Keratinocyte (primary cell): ENCODE measurements at regions not wholly inside any gene's neighbourhood (a gene's known extent, or its start where the extent isn't known, plus 50 kb on each side); places are given as distances from the start of the nearest gene placed in this dataset.

Source experiments
- DNase-seq: peaks from one replicate; pipeline ENCODE4 v3.0.0-alpha.2; 2011; ENCODE audit warnings: low read depth, missing footprints, low spot score
- FAIRE-seq: peaks from 2 replicates; lab custom pipeline; 2011; peaks lifted over from hg19 to GRCh38; lab: Jason Lieb, UNC
- H2AFZ ChIP-seq: 2 replicates; pipeline ENCODE4 v1.6.0; 2012; ENCODE audit warnings: low read length, control low read depth, inconsistent platforms; ENCODE audit not compliant: control insufficient read depth
- H3K27ac ChIP-seq: 2 replicates; pipeline ENCODE4 v1.5.1; 2011; ENCODE audit warnings: low read length; ENCODE audit not compliant: control insufficient read depth, insufficient read depth
- H3K27me3 ChIP-seq: 3 replicates; pipeline ENCODE4 v1.6.0; 2011; ENCODE audit warnings: low read length; ENCODE audit not compliant: control insufficient read depth, insufficient read depth; ENCODE audit errors: extremely low read depth
- H3K36me3 ChIP-seq, 2 experiments: 2 replicates in 1 of 2; 3 replicates in 1 of 2; pipeline ENCODE4 v1.5.1; 2011; ENCODE audit warnings: low read length in 2 of 2, mild to moderate bottlenecking in 1 of 2; ENCODE audit not compliant: control insufficient read depth in 2 of 2, insufficient read depth in 2 of 2; ENCODE audit errors: extremely low read depth in 1 of 2
- H3K4me1 ChIP-seq: 3 replicates; pipeline ENCODE4 v1.5.1; 2011; ENCODE audit warnings: low read length; ENCODE audit not compliant: control insufficient read depth, insufficient read depth; ENCODE audit errors: extremely low read depth
- H3K4me2 ChIP-seq: 3 replicates; pipeline ENCODE4 v1.6.0; 2011; ENCODE audit warnings: low read depth, low read length; ENCODE audit not compliant: control insufficient read depth, insufficient read depth; ENCODE audit errors: extremely low read depth
- H3K4me3 ChIP-seq, 3 experiments: fragments of 200-600 bp in 1 of 3; sonication (generic) in 1 of 3; 2 replicates in 2 of 3; 3 replicates in 1 of 3; pipeline ENCODE4 v1.5.1; 2011 to 2016; ENCODE audit warnings: low read length in 3 of 3, mild to moderate bottlenecking in 3 of 3, control low read depth in 2 of 3, inconsistent platforms in 1 of 3, low read depth in 1 of 3, mixed read lengths in 1 of 3, mixed run types in 1 of 3, moderate library complexity in 1 of 3; ENCODE audit not compliant: control insufficient read depth in 2 of 3, insufficient read depth in 2 of 3; ENCODE audit errors: extremely low read depth in 1 of 3
- H3K79me2 ChIP-seq: 2 replicates; pipeline ENCODE4 v1.6.0; 2012; ENCODE audit warnings: low read length; ENCODE audit not compliant: control insufficient read depth, insufficient read depth
- H3K9ac ChIP-seq: 3 replicates; pipeline ENCODE4 v1.6.0; 2011; ENCODE audit warnings: low read length; ENCODE audit not compliant: control insufficient read depth, insufficient read depth; ENCODE audit errors: extremely low read depth
- H3K9me1 ChIP-seq: 3 replicates; pipeline ENCODE4 v1.6.0; 2011; ENCODE audit warnings: low read length; ENCODE audit not compliant: control insufficient read depth, insufficient read depth; ENCODE audit errors: extremely low read depth
- H3K9me3 ChIP-seq: 2 replicates; pipeline ENCODE4 v1.5.1; 2012; ENCODE audit warnings: low read depth, low read length; ENCODE audit not compliant: control insufficient read depth
- H4K20me1 ChIP-seq: 3 replicates; pipeline ENCODE4 v1.6.0; 2011; ENCODE audit warnings: low read length; ENCODE audit not compliant: control insufficient read depth, insufficient read depth; ENCODE audit errors: extremely low read depth
- CTCF ChIP-seq, 3 experiments: IDR thresholded peaks in 1 of 3; conservative IDR thresholded peaks in 1 of 3; optimal IDR thresholded peaks in 1 of 3; 2 replicates in 2 of 3; 3 replicates in 1 of 3; pipeline versions ENCODE3 to v1.5.1; 2011; ENCODE audit warnings: low read length in 3 of 3, mild to moderate bottlenecking in 3 of 3, moderate library complexity in 2 of 3, control low read depth in 1 of 3, inconsistent platforms in 1 of 3; ENCODE audit not compliant: insufficient read depth in 2 of 3; ENCODE audit errors: extremely low read depth in 1 of 3
- EZH2 ChIP-seq: IDR thresholded peaks from one replicate; pipeline ENCODE4 v1.6.1; 2012; ENCODE audit warnings: inconsistent platforms, mild to moderate bottlenecking, low read length, moderate library complexity
- dilution Hi-C: fragments of 300-500 bp; cut with MboI; formaldehyde crosslinking; loops from one replicate; pipeline ENCODE4 v1.7.0; 2020; ENCODE audit warnings: low sequenced_read_pairs; ENCODE audit not compliant: extremely low pct_ligation_motif_present

- no peak for TF ChIP-seq EZH2
- no peak for TF ChIP-seq CTCF (optimal IDR thresholded peaks at IDR 0.05 in 1 of 3, IDR thresholded peaks at IDR 0.05 in 1 of 3, conservative IDR thresholded peaks at IDR 0.05 in 1 of 3; ENCODE audit: extremely low read depth in 1 of 3, insufficient read depth in 2 of 3, low read length in 3 of 3)
- no peaks in the 10 kb centered on the region for H3K79me2 ChIP-seq
- FAIRE-seq (no peak), DNase-seq (no peak)
- no peak overlapping the region for H3K4me2 ChIP-seq
- H3K9me1 ChIP-seq, result no peaks in the 10 kb centered on the region
- no peaks in the 10 kb centered on the region for H3K27me3 ChIP-seq
- H3K27ac ChIP-seq, result no peak overlapping the region
- H2AFZ ChIP-seq, result no peak overlapping the region
- no peaks in the 10 kb centered on the region for H3K4me1 ChIP-seq
- no peak overlapping the region for H3K4me3 ChIP-seq
- no peaks in the 10 kb centered on the region for H4K20me1 ChIP-seq
- H3K9me3 ChIP-seq, result no peaks in the 10 kb centered on the region
- dilution Hi-C loops, result no loop called here
- no peaks in the 10 kb centered on the region for H3K36me3 ChIP-seq
- H3K9ac ChIP-seq, result no peak overlapping the region
Observed at GRCh38 chr3:81307221-81307620, 454.2 kb downstream of the GBE1 start.

GRCh38 chr3:81303321-81303720, 458.1 kb downstream of the GBE1 start:
- DNase-seq, result no peak
- H3K27ac ChIP-seq, result no peak overlapping the region
- H2AFZ ChIP-seq, result no peak overlapping the region
- dilution Hi-C loops, result no loop called here
- H3K36me3 ChIP-seq, result no peaks in the 10 kb centered on the region
- no peak overlapping the region for H3K4me2 ChIP-seq
- H3K9me3 ChIP-seq, result no peaks in the 10 kb centered on the region
- no peaks in the 10 kb centered on the region for H4K20me1 ChIP-seq
- TF ChIP-seq EZH2 (no peak), CTCF (optimal IDR thresholded peaks at IDR 0.05 in 1 of 3, IDR thresholded peaks at IDR 0.05 in 1 of 3, conservative IDR thresholded peaks at IDR 0.05 in 1 of 3; ENCODE audit: extremely low read depth in 1 of 3, insufficient read depth in 2 of 3, low read length in 3 of 3) (no peak)
- H3K4me3 ChIP-seq, result no peak overlapping the region
- H3K9ac ChIP-seq, result no peak overlapping the region
- no peaks in the 10 kb centered on the region for H3K4me1 ChIP-seq
- no peak for FAIRE-seq
- no peaks in the 10 kb centered on the region for H3K27me3 ChIP-seq
- no peaks in the 10 kb centered on the region for H3K79me2 ChIP-seq
- H3K9me1 ChIP-seq, result no peaks in the 10 kb centered on the region
